Hepatocyte (in vitro differentiated cells): ENCODE measurements at regions not wholly inside any gene's neighbourhood (a gene's known extent, or its start where the extent isn't known, plus 50 kb on each side); places are given as distances from the start of the nearest gene placed in this dataset.

ENCODE experiments used
- EZH2phosphoT487 ChIP-seq: fragments of 200-600 bp; sonication (generic); IDR thresholded peaks from one replicate; pipeline ENCODE4 v1.6.1; 2018; ENCODE audit warnings: antibody characterized with exemption, mild to moderate bottlenecking, low read depth, moderate library complexity; ENCODE audit not compliant: unreplicated experiment, severe bottlenecking
- TF ChIP-seq, protein P1 (sequence below): fragments of 200-600 bp; sonication (generic); IDR thresholded peaks from 2 replicates; pipeline ENCODE4 v1.5.1; 2016; ENCODE audit warnings: antibody characterized with exemption, mild to moderate bottlenecking; ENCODE audit not compliant: poor library complexity

DNA sequence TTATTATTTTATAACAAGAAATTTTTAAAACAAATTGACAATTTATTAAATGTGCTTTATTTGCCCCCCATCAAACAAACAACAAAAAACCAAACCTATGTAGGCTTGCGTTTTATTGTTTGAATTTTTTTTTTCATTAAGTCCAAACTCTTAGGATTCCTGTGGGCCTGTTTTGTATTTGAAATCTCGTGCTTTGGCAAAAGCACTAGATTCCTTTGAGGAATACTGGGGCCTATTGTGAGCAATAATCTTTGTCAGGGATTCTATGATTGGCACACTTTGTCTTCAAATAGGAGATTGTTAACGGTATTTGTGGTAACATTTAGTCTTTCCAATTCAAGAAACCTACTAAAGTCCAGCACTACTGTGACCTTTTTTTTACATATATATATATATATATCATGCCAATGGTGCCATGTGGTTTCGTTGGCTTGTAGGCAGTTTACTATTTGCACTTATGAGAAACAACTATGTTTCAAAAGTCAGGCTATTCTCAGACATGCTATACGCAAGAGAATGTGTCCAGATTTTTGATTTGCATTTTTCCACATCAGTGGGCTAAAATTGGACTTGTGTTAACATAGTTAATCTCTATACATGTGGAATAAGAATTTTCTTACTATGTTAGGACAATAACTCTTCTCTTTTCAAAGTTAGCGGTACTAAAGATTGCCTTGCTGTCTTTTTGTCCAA is 70.4 kb upstream of the GREM2 start:
- TF ChIP-seq EZH2phosphoT487: no peak
- TF ChIP-seq, protein P1, sequence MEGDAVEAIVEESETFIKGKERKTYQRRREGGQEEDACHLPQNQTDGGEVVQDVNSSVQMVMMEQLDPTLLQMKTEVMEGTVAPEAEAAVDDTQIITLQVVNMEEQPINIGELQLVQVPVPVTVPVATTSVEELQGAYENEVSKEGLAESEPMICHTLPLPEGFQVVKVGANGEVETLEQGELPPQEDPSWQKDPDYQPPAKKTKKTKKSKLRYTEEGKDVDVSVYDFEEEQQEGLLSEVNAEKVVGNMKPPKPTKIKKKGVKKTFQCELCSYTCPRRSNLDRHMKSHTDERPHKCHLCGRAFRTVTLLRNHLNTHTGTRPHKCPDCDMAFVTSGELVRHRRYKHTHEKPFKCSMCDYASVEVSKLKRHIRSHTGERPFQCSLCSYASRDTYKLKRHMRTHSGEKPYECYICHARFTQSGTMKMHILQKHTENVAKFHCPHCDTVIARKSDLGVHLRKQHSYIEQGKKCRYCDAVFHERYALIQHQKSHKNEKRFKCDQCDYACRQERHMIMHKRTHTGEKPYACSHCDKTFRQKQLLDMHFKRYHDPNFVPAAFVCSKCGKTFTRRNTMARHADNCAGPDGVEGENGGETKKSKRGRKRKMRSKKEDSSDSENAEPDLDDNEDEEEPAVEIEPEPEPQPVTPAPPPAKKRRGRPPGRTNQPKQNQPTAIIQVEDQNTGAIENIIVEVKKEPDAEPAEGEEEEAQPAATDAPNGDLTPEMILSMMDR: no peak
